Suprapubic skin (tissue), 4 donors: ENCODE measurements at regions not wholly inside any gene's neighbourhood (a gene's known extent, or its start where the extent isn't known, plus 50 kb on each side); places are given as distances from the start of the nearest gene placed in this dataset.
"Not testable (repeated sequence)": the region's sequence is repeated elsewhere in the genome, so short reads cannot be mapped to it uniquely, and the experiment has no call there.

Experiments
- EP300 ChIP-seq: sonication (generic); formaldehyde crosslinking; IDR thresholded peaks from one replicate; pipeline ENCODE4 v1.6.1; 2017; ENCODE audit warnings: antibody characterized with exemption
- POLR2A ChIP-seq, 2 donors: fragments of 450-650 bp; IDR thresholded peaks; one replicate each; pipeline ENCODE4 v1.6.1; 2017; ENCODE audit warnings: antibody characterized with exemption in 2 of 2, mild to moderate bottlenecking in 2 of 2, moderate library complexity in 2 of 2
- POLR2AphosphoS5 ChIP-seq, 3 donors: sonication (generic); formaldehyde crosslinking; IDR thresholded peaks; one replicate each; pipeline ENCODE4 v1.6.1; 2017; ENCODE audit warnings: antibody characterized with exemption in 3 of 3
- TF ChIP-seq, protein P1 (sequence below), 2 donors: fragments of 200-600 bp in 1 of 2; fragments of 450-650 bp in 1 of 2; sonication (generic) in 1 of 2; IDR thresholded peaks; one replicate each; pipeline ENCODE4 v1.5.1; 2016 to 2019; ENCODE audit warnings: antibody characterized with exemption in 2 of 2, mild to moderate bottlenecking in 1 of 2, moderate library complexity in 1 of 2

DNA sequence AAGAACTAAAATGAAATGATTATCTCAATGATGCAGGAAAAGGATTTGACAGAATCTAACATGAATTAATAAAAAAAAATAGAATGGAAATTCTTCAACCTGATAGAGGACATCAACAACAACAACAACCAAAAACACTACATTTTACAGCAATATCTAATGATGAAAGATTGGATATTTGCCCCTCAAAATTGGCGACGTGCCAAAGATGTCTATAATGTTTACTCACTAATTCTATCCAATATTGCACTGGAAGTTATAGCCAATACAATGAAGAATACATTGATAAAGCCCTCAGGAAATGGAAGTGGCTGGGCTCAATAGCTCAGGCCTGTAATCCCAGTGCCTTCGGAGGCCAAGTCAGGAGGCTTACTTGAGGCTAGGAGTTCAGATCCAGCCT lies 99.4 kb upstream of the ANTXRL start:
- TF ChIP-seq, protein P1, sequence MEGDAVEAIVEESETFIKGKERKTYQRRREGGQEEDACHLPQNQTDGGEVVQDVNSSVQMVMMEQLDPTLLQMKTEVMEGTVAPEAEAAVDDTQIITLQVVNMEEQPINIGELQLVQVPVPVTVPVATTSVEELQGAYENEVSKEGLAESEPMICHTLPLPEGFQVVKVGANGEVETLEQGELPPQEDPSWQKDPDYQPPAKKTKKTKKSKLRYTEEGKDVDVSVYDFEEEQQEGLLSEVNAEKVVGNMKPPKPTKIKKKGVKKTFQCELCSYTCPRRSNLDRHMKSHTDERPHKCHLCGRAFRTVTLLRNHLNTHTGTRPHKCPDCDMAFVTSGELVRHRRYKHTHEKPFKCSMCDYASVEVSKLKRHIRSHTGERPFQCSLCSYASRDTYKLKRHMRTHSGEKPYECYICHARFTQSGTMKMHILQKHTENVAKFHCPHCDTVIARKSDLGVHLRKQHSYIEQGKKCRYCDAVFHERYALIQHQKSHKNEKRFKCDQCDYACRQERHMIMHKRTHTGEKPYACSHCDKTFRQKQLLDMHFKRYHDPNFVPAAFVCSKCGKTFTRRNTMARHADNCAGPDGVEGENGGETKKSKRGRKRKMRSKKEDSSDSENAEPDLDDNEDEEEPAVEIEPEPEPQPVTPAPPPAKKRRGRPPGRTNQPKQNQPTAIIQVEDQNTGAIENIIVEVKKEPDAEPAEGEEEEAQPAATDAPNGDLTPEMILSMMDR (IDR thresholded peaks at IDR 0.05): not testable (repeated sequence)
- TF ChIP-seq EP300; POLR2AphosphoS5 (IDR thresholded peaks at IDR 0.05); POLR2A (IDR thresholded peaks at IDR 0.05): not testable (repeated sequence)
